PC-3 (cell line): ENCODE measurements at regions not wholly inside any gene's neighbourhood (a gene's known extent, or its start where the extent isn't known, plus 50 kb on each side); places are given as distances from the start of the nearest gene placed in this dataset.

ENCODE experiments used
- CTCF ChIP-seq: fragments of 300-600 bp; sonication (generic); conservative IDR thresholded peaks from 2 replicates; pipeline ENCODE4 v1.5.1; 2017; ENCODE audit warnings: antibody characterized with exemption, low read depth, mild to moderate bottlenecking, low read length
- EZH2 ChIP-seq: fragments of 300-600 bp; sonication (generic); IDR thresholded peaks from one replicate; pipeline ENCODE4 v1.6.1; 2017; ENCODE audit warnings: antibody characterized with exemption, mild to moderate bottlenecking, low read length; ENCODE audit not compliant: unreplicated experiment
- EZH2phosphoT487 ChIP-seq: fragments of 300-600 bp; sonication (generic); IDR thresholded peaks from 2 replicates; pipeline ENCODE4 v1.6.1; 2018; ENCODE audit warnings: mild to moderate bottlenecking, antibody characterized with exemption, low read length, borderline replicate concordance

- TF ChIP-seq EZH2phosphoT487 (no peak), CTCF (no peak), EZH2 (no peak)
These were observed 165.6 kb downstream of the TRIM29 start for GRCh38 chr11:119972281-119972680.
